Ovary (tissue), 3 donors: ENCODE measurements at regions not wholly inside any gene's neighbourhood (a gene's known extent, or its start where the extent isn't known, plus 50 kb on each side); places are given as distances from the start of the nearest gene placed in this dataset.

Experiments used
- EP300 ChIP-seq: sonication (generic); formaldehyde crosslinking; IDR thresholded peaks from one replicate; pipeline ENCODE4 v1.6.1; 2017; ENCODE audit warnings: antibody characterized with exemption
- TF ChIP-seq, protein P1 (sequence below), 3 donors: fragments of 450-650 bp in 2 of 3; fragments of 200-600 bp in 1 of 3; IDR thresholded peaks; one replicate each; pipeline versions ENCODE4 v1.5.1 to v1.8.0; 2016 to 2022; ENCODE audit warnings: antibody characterized with exemption in 3 of 3, mild to moderate bottlenecking in 1 of 3
- donor health status: DM: no; HTN: no; CAD: no.

DNA sequence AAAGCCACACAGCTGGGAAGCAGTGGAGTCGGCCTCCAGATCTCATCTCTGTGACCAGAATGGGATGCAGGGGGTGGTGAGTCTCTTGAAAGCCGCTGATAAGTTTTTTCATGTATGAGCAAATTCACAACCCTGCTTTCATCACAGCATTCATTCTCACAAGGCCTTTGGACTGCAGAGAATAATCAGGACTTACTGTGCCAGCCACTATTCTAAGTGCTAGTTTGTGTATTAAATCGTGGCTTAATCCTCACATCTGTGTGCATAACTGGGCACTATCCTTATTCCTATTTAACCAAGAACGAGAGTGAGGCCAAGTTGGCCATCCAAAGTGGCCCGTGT, 64.2 kb upstream of the POLG start:
- TF ChIP-seq, protein P1, sequence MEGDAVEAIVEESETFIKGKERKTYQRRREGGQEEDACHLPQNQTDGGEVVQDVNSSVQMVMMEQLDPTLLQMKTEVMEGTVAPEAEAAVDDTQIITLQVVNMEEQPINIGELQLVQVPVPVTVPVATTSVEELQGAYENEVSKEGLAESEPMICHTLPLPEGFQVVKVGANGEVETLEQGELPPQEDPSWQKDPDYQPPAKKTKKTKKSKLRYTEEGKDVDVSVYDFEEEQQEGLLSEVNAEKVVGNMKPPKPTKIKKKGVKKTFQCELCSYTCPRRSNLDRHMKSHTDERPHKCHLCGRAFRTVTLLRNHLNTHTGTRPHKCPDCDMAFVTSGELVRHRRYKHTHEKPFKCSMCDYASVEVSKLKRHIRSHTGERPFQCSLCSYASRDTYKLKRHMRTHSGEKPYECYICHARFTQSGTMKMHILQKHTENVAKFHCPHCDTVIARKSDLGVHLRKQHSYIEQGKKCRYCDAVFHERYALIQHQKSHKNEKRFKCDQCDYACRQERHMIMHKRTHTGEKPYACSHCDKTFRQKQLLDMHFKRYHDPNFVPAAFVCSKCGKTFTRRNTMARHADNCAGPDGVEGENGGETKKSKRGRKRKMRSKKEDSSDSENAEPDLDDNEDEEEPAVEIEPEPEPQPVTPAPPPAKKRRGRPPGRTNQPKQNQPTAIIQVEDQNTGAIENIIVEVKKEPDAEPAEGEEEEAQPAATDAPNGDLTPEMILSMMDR (IDR thresholded peaks at IDR 0.05): no peak
- no peak for TF ChIP-seq EP300
